ENCODE measurements at regions not wholly inside any gene's neighbourhood (a gene's known extent, or its start where the extent isn't known, plus 50 kb on each side); places are given as distances from the start of the nearest gene placed in this dataset.
A peak's percentile ranks its signal among the peaks of the same experiment; 100 is the strongest.
"Not testable (repeated sequence)": the region's sequence is repeated elsewhere in the genome, so short reads cannot be mapped to it uniquely, and the experiment has no call there.

DNA sequence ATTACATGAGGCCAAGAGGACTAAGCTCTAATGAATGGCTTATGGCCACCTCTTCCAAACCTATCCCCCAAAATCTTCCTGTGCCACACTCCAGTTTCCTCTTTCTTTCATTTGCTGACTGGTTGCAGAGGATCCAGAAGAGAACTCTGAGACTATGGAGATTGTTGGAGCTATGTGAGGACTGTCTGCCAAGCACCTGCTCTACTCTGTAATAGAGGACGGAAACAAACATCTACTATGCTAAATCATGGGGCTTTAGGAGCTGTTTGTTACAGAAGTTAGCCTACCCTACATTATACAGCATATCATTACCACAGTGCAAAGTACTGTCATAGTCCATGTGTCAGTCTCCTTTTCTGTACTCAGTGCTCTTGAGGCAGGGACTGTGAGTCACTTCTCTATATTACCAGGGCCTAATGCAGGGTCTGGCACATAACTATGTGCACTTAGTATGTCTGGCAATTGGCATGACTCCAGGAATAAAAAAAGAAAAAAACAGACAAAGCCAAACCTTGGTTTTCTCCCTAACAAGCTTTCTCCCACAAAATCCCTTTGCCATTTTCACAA lies 95.1 kb downstream of the RPAP3 start:
- DNase-seq, result no peak

DNA sequence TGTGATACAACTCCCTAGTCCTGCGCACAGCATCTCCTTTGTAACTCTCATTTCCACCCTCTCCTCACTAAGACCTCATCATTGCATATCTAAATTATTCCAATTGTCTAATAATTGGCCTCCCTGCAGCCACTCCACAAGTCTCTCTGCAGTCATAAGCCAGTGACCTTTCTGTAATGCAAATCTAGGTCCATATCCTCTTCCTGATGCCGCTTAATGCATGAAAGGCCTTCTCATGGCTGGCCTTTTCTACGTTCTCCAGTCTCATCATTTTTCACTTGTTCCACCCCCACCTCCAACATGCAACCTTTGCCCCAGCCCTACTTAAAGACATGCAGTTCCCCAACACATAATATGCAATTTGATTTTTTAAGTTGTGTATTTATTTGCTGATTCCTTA lies 96.0 kb downstream of the RPAP3 start:
- DNase-seq, result no peak

DNA sequence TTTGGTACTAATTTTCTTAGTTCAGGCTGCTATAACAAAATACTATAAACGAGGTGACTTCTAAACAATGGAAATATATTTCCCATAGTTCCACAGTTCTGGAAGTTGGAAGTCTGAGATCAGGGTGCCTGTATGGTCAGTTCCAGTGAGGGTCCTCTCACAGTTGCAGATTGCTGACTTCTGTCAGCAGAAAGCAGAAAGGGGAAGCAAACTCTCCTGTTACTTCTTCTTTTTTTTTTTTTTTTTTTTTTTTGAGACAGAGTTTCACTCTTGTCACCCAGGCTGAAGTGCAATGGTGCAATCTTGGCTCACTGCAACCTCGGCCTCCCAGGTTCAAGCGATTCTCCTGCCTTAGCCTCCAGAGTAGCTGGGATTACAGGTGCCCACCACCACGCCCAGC lies 97.2 kb downstream of the RPAP3 start:
- not testable (repeated sequence) for DNase-seq

DNA sequence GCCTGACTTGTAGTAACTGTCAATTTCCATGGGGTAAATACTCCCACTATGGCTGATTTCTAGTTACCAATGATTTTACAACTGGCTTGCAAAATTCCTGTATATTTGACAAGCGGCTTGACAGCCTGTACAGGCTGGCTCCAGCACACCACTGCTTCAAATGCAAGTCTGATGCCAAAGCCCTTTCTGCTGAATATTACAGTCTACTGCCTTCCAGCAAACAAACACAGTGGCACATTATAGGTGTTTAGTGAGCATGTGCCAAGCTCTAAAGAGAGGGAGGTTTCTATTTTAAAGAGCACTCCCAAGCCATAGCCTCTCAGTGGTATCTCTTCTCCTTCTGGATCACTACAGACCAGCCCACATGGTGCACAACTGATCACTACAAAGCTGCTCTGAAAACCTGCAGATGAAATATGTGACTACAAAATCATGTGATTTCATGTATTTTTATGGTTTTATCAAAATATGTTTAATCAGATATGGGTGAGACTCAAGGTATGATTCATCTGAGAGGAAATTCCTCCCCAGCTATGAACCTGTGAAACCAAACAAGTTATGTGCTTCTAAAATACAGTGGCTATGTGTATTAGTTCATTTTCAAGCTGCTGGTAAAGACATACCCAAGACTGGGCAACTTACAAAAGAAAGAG lies 101.5 kb downstream of the RPAP3 start:
- DNase-seq, result peak in 2 of 58 donors; percentile 1 to 3

DNA sequence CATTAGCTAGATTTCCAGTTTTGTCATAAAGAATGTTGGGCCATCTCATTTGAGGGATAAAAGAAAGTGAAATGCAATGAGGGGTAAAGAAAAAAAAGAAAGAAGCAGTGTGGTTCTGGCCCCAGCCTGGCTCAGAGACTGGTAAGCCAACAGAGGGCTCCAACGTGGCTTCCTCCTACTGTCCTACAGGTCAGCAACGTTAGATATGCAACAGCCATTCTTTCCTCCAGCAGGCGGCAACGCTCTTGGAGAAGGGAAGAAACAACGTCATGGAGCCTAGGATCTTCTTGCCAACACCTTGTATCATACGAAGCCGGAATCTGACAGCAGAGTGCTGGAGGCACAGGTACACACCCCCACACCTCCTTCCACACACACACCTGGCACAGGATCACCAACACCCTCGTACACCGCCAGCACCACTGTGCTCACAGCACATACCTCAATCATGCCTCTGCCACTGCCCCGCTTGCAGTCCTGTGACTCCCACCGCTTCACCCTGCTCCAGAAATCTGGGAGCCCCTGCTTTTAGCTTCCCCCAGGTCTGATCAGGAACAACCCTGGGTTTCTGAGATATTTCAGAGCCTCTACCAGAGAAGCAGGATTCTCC lies 102.8 kb downstream of the RPAP3 start:
- no peak for DNase-seq

DNA sequence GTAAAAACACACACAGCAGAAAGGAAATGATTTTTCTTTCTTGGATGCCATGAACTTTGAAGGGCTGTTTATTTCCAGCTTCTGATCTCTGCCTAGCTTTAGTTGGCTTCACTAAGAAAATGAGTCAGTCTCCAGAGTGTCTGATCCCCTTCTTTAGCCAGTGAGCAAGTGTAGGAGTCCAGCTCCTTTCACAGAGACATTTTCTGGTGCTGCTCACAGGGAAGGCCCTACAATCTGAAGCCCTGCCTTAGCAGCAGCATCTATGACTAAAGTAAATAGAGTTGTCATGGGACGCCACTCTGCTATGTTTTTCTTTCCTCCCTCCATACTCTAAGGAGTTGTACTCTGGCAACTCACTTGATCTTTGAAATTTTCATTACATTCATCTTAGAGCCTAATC lies 103.5 kb downstream of the RPAP3 start:
- no peak for DNase-seq

DNA sequence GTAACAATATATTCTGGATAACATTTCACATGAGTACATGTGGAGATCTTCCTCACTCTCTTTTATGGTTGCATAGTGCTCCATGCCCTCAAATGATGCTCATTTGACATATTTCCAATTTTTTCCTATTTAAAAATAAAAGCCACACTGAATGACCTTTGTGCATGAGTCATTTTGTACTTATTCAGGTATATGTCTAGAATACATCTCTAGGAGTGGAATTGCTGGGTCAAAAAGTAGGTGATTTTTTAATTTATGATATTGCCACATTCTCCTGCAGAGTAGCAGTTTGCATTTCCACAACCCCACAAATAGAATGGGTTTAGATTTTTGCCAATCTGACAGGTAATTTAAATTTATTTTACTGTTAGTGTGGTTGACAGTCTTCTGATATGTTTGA lies 104.8 kb downstream of the RPAP3 start:
- DNase-seq, result no peak

DNA sequence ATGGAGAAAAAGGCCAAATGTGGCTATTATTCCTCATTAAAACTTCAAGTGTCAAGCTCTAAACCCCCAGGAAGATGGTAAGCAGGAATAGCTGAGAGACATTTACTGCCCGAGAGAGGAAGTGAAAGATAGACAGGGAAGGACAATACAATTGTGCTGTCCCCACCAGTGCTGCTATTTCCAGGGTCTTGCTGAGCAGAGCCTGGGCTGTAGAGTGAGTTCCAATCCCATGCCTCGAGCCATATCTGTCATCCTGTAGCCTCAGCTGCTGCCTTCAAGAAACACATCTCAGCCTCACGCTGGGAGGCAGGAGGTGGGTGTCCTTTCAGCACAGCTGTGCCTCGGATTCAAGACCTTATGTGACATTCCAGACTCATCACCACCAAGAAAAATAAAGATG lies 114.0 kb downstream of the RPAP3 start:
- DNase-seq, result peak in 7 of 58 donors; percentile 2 to 18 (median 5)

DNA sequence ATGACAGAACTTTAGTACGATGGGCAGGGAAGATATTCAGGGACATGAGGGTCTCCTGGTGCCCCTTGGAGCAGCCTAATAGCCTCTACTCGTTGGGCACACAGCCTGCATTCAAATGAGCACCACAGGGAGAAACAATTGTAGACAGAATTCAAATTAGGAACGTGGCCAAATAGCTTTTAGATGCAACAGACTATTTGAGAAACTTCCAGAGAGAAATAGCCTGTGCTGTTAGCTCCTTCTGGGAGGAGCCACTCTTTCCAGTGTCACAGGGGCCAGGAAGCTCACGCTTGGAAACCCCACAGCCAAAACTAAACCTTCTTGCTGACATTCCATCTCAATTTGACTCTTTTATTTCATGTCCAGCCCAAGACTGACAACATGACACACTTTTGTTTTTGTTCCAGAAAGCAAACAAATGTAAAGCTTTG lies 114.5 kb downstream of the RPAP3 start:
- DNase-seq, result no peak

DNA sequence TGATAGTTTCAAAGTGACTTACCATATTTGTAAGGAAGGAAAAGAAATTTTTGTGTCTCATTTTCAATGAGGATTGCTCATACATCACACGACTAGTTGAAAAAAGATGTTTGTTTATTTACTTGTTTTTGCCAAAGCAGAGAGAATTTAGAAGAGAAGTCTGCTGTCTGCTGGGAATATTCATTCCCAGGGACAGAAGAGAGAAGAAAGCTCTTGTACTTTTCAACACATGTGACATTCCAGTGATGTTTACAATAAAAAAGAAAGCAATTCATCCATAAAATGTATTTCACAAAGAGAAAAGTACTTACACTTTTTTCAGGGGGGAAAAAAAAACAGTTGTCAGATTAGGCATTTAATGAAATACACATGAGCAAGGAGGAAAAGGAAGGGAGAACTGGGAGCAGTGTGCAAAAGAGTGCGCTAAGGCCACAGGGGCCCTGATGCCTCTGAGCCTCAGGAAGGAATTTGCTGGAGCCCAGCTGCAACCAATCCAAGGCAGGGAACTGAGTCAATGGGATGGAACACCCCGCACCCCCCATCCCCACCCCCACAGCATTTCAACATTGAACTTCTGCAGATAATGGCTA lies 115.0 kb downstream of the RPAP3 start:
- DNase-seq, result no peak

DNA sequence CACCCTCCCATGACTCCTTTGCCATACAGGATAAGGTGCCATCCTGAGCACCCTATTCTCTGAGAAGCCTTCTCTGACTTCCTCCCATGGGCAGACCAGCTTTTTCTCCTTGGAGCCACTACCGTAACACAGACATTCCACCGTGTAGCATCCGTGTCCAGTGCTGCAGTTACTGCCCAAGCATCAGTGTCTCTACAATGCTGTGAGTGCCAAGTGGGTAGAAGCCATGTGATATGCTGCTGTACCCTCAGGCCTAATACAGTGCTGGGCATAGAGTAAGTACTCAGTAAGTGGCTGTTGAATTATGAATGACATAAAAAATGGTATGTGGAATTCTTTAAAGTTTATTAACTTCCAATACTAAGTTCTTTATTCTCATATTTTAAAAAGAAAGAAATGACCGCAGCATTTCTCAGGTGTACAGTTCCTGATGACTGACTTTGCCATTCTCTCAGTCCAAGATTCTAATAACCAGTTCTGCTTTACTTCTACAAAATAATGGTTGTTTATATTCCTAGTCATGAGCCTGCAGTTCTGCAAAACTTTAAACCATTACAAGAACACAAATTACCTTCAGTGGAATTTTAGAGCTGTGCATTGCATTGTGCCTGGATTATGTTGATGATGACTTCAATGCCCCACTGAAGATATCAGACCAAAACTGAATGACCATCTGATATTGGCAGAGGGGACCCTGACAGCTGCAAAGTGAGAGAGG lies 118.7 kb downstream of the RPAP3 start:
- DNase-seq, result no peak

DNA sequence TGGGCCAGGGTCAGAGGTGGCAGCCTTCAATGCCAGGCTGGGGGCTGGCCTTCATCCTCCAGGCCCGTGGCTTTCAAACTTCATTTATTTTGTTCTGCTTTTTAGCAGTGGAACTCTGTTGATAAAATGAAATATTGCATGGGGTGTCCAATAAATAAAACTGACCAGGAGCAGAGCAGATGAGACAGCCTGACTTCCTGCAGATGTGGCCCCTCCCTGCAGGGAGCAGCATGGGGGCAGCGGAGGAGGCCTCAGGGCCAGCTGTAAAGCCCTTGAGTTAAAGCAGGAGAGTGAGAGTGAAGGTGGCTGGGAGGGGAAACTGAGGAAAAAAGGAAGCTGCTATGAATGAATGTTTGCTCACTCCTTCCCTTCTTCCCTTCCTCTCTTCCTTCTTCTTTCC lies 120.3 kb downstream of the RPAP3 start:
- DNase-seq, result no peak

DNA sequence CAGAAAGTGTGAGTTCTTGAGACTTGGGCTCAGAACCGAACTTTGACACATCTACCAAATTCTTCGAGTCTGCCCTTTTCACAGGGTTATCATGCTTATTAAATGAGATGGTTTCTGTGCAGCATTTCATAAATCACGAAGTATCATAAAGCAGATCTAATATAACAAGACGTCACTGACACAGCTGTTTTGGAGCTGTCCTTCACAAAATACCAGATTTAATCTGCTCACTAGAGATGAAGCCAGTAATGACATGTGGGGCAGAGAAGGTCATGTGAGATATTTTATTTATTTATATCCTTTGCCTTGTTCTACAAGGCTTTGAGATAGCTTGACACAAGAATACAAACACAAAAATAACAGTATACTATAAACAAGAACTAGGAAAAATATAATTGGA lies 127.0 kb downstream of the RPAP3 start:
- DNase-seq, result no peak

DNA sequence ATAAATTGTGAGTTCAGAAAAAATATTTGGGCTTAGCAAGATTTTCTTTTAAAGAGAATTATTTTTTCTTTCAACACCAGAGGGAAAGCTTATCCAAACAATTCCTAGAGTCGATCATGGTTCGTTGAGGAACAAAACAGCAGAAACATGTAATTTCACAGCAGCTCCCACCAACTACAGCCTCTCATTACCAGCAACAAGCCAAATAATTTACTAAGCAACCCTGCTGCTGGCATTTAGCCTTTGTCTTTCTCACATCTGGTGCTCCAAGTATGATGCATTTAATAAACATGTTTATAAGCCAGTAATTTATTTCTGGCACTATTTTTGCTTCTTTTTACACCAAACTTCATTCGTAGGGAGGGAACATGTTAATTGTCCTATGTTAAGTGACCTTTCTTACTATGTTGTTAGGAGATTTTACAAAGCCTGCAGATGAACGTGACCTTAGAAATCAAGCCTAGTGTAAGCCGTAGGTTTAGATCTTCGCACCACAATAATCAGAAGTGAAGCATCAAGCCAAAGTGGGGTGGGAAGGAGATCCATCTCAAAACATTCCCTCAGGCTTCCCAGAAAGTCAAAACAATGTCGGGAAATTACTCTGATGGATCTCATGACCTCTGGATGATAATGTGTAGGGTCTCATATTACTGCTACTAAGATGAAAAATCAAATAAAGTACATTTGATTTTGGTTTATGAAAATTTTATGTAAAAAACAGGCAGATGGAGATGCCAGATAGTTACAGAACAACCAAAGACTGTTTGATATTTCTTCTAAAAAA lies 128.4 kb downstream of the RPAP3 start:
- DNase-seq, result no peak

DNA sequence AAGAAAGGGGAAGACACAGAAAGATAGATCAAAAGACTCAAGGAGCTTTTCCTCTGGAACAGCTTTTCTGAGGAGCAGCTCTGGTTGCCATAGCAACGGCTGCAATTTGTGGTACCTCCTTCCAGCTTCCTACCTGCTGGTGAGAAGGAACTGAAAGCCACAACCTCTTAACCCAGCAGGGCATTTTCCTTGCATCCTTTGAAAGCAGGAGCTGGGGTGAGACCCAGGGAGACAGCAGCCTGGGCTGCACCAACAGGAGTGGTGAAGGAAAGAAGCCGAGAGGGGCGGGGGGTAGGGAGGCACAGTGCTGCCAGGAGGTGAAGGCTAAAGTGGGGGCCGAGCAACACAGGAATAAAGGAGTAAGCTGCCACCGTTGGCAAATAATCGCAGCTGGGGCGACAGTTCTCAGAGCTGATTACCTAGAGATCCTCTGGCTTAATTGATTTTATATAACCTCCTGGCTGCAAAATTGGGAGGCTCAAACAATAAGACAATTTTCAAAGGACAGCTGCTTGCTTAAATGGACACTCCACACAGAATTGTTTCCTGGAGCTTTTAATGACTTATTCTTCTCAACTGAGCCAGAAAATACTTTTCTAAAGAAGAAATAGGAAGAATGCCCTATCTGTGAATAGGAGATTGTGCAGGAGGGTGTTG lies 129.4 kb downstream of the RPAP3 start:
- peak in 24 of 58 donors; percentile 2 to 67 (median 22) for DNase-seq

DNA sequence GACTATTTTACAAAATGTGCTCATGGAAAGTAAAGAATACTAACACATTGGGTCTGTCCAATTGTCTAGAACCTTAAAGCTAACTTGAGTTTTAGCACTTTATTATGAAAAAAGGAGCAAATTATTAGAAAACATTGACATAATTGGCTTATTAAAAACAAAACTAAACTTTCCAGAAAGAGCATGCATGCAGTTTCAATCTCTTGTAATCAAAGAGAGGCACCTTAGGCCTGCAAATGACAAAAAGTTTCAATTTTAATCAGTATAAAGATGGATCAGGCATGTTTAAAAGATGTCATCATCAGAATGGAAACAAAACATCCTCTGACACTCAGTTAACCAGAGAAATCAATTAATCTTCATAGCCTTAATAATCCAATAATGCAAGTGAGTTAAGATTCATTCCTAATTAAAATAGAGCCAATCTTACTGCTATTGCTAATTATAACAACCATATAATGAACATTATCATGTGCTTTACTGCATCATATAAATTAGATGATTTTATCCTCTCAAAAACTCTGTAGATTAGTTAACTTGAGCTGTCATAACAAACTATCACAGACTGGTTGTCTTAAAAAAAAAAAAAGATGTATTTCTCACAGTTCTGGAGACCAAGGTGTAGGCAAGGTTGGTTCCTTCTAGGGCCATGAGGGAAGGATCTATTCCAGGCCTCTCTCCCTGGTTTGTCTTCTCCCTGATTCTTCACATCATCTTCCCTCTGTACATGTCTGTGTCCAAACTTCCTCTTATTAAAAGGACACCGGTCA lies 131.4 kb downstream of the RPAP3 start:
- no peak for DNase-seq

DNA sequence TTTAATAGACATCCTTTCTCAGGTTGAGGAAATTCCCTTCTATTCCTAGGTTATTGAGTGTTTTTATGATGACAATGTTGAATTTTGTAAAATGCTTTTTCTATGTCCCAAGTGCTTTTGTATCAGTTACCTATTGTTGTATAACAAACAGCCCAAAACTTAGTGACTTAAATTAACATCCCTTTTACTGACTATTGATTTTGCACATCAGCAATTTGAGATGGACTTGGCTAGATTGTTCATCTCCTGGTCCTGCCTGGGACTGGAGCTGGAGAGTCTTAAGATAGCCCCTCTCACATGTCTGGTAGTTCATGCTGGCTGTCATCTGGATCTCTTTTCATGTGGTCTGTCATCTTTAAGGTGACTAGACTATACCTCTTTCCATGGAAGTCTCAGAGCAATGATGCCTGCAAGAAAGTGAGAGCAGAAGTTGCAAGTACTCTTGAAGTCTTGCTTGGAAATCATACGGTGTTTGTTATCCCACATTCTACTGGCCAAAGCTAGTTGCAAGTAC lies 132.6 kb downstream of the RPAP3 start:
- no peak for DNase-seq

DNA sequence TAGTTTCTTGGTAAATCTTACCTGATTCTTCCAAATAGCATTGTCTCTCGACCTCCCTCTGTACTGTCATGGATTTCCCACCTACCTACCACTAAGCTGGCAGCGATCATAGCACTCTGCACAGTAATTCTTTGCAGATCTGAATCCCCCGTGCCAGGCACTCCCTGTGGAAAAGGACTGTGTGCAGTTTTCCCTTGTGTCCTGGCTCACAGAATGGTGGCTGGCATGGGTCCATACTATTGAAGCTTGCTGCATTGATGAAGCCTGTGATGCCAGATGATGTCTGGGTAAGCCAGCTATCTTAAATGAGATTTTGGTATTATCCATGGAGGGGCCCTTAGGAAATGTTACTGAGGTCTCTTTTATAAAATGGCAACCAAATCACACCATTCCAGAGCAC lies 135.7 kb downstream of the RPAP3 start:
- DNase-seq, result no peak

DNA sequence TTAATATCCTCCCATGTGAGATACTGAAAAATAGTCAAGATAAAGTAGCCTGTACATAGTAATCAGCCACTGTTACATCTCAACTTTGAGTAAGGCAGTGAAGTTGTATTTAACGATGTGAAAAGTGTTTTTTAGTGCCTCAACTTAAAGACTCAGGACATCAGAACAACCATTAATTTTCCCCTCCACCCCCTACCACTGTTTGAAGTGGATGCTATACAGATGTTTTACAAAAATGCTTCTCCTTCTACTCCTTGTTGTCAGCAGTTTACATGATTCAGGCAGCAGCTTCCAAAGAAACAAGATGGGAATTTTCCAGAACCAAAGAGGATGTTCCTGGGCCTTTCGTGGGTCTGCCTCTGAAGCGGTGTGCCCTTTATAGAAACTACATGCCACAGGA lies 143.6 kb downstream of the RPAP3 start:
- no peak for DNase-seq

DNA sequence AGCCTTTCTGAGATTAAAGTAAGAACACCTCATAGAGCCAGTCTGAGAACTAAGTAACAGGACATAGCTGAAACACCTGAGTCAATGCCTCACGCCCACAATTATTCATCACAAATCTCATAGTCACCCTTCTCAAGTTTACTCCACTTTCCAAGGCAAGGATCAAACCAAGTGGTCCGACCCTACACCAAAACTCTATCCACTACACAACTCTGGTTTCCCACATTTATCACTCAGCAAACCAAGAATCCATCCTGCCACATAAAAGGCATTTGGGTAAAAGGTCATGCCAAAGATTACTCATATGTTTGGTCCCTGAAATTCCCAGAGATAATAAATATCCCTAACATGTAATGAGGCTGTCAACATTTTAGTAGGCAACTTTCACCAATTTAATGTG lies 144.1 kb downstream of the RPAP3 start:
- no peak for DNase-seq
